ENCODE measurements at regions not wholly inside any gene's neighbourhood (a gene's known extent, or its start where the extent isn't known, plus 50 kb on each side); places are given as distances from the start of the nearest gene placed in this dataset.

- no peaks in the 10 kb centered on the region for H3K36me3 ChIP-seq (ENCODE audit: control insufficient read depth in 1 of 2, insufficient read depth in 2 of 2, low read length in 2 of 2)
- no peaks in the 10 kb centered on the region for H3K79me2 ChIP-seq (ENCODE audit: insufficient read depth, low read length)
- H3K4me1 ChIP-seq (ENCODE audit: control insufficient read depth in 1 of 2, insufficient read depth in 2 of 2, low read length in 2 of 2): no peaks in the 10 kb centered on the region
- POLR2A ChIA-PET: no interaction called here
- no TSS peak for BruUV-seq (replicated peaks)
- intact Hi-C loops (cut with micrococcal nuclease): no loop called here
- H3K9ac ChIP-seq (ENCODE audit: low read length): no peak overlapping the region
- TF ChIP-seq SP1 (IDR thresholded peaks at IDR 0.05; ENCODE audit: low read depth): no peak
- no peak for TF ChIP-seq TCF7L2 (IDR thresholded peaks at IDR 0.05; ENCODE audit: borderline replicate concordance, extremely low read depth, insufficient read depth, insufficient read length)
- no peak for TF ChIP-seq ATF3 (IDR thresholded peaks at IDR 0.05)
- TF ChIP-seq EGR1 (IDR thresholded peaks at IDR 0.05; ENCODE audit: low read depth): no peak
- no peak for TF ChIP-seq SIN3A (IDR thresholded peaks at IDR 0.05; ENCODE audit: low read depth)
- ATAC-seq (no peak), DNase-seq (ENCODE audit: low read depth, low spot score) (no peak)
- no peaks in the 10 kb centered on the region for H3K9me3 ChIP-seq (ENCODE audit: control insufficient read depth in 1 of 2, insufficient read depth in 1 of 2, low read depth in 1 of 2, low read length in 2 of 2)
- H2AFZ ChIP-seq (ENCODE audit: low read depth, low read length, poor library complexity, severe bottlenecking): no peak overlapping the region
- CTCF ChIA-PET: no interaction called here
- no peaks in the 10 kb centered on the region for H3K9me2 ChIP-seq (ENCODE audit: insufficient read depth)
- RAD21 ChIA-PET (ENCODE audit: low non-redundant PET in 1 of 2, low total read pairs in 2 of 2, uncharacterized antibody in 2 of 2, unreplicated experiment in 2 of 2): no interaction called here
- H3K27me3 ChIP-seq (ENCODE audit: insufficient read depth, low read length): no peaks in the 10 kb centered on the region
- H4K20me1 ChIP-seq (ENCODE audit: insufficient read depth): no peaks in the 10 kb centered on the region
- H3K27ac ChIP-seq (ENCODE audit: low read depth, low read length): no peak overlapping the region
- H3K4me3 ChIP-seq (replicated peaks in 1 of 2; ENCODE audit: low read depth in 1 of 2, low read length in 2 of 2): no peak overlapping the region
- no peak overlapping the region for H3K4me2 ChIP-seq (ENCODE audit: low read length)
Observed at GRCh38 chr6:15121443-15121842, 124.4 kb upstream of the JARID2 start.

GRCh38 chr6:15121977-15122550 lies 123.8 kb upstream of the JARID2 start:
- ChIA-PET POLR2A (no interaction called here), CTCF (no interaction called here), RAD21 (ENCODE audit: low non-redundant PET in 1 of 2, low total read pairs in 2 of 2, uncharacterized antibody in 2 of 2, unreplicated experiment in 2 of 2) (no interaction called here)
- Histone ChIP-seq H4K20me1 (ENCODE audit: insufficient read depth) (no peaks in the 10 kb centered on the region), H3K4me3 (replicated peaks in 1 of 2; ENCODE audit: low read depth in 1 of 2, low read length in 2 of 2) (no peak overlapping the region), H2AFZ (ENCODE audit: low read depth, low read length, poor library complexity, severe bottlenecking) (no peak overlapping the region), H3K27ac (ENCODE audit: low read depth, low read length) (no peak overlapping the region), H3K9ac (ENCODE audit: low read length) (no peak overlapping the region), H3K9me2 (ENCODE audit: insufficient read depth) (no peaks in the 10 kb centered on the region), H3K4me1 (ENCODE audit: control insufficient read depth in 1 of 2, insufficient read depth in 2 of 2, low read length in 2 of 2) (no peaks in the 10 kb centered on the region), H3K79me2 (ENCODE audit: insufficient read depth, low read length) (no peaks in the 10 kb centered on the region), H3K4me2 (ENCODE audit: low read length) (no peak overlapping the region), H3K36me3 (ENCODE audit: control insufficient read depth in 1 of 2, insufficient read depth in 2 of 2, low read length in 2 of 2) (no peaks in the 10 kb centered on the region), H3K27me3 (ENCODE audit: insufficient read depth, low read length) (no peaks in the 10 kb centered on the region), H3K9me3 (ENCODE audit: control insufficient read depth in 1 of 2, insufficient read depth in 1 of 2, low read depth in 1 of 2, low read length in 2 of 2) (no peaks in the 10 kb centered on the region)
- no peak for DNase-seq (ENCODE audit: low read depth, low spot score)
- no peak for TF ChIP-seq POLR2A (IDR thresholded peaks at IDR 0.05; ENCODE audit: borderline replicate concordance, extremely low read depth, insufficient read depth, insufficient read length)
- no peak for ATAC-seq
- intact Hi-C loops (cut with micrococcal nuclease): no loop called here
- BruUV-seq (replicated peaks): no TSS peak

Data from HCT116 (cell line).